GM06990 (cell line): ENCODE measurements at regions not wholly inside any gene's neighbourhood (a gene's known extent, or its start where the extent isn't known, plus 50 kb on each side); places are given as distances from the start of the nearest gene placed in this dataset.

Source experiments
- DNase-seq: peaks from one replicate; pipeline ENCODE4 v3.0.0-alpha.2; 2011; ENCODE audit not compliant: insufficient read length; ENCODE audit errors: extremely low read depth
- H3K27me3 ChIP-seq: replicated peaks from 2 replicates; pipeline ENCODE4 v1.6.0; 2011; ENCODE audit warnings: low read length; ENCODE audit not compliant: control insufficient read depth, insufficient read depth
- H3K36me3 ChIP-seq: 2 replicates; pipeline ENCODE4 v1.5.1; 2011; ENCODE audit warnings: low read length; ENCODE audit not compliant: control insufficient read depth, insufficient read depth
- H3K4me3 ChIP-seq: replicated peaks from 2 replicates; pipeline ENCODE4 v1.5.1; 2011; ENCODE audit warnings: low read depth, mild to moderate bottlenecking, control low read depth, low read length
- CTCF ChIP-seq: IDR thresholded peaks from 2 replicates; pipeline ENCODE4 v1.5.1; 2011; ENCODE audit warnings: low read length, control low read depth, mild to moderate bottlenecking, inconsistent platforms; ENCODE audit not compliant: insufficient read depth, poor library complexity, severe bottlenecking

GRCh38 chr3:87924485-87924884 lies 134.3 kb downstream of the CGGBP1 start:
- DNase-seq = no peak
- TF ChIP-seq CTCF = no peak
- H3K27me3 ChIP-seq = no peaks in the 10 kb centered on the region
- H3K4me3 ChIP-seq = no peak overlapping the region
- H3K36me3 ChIP-seq = no peaks in the 10 kb centered on the region

DNA sequence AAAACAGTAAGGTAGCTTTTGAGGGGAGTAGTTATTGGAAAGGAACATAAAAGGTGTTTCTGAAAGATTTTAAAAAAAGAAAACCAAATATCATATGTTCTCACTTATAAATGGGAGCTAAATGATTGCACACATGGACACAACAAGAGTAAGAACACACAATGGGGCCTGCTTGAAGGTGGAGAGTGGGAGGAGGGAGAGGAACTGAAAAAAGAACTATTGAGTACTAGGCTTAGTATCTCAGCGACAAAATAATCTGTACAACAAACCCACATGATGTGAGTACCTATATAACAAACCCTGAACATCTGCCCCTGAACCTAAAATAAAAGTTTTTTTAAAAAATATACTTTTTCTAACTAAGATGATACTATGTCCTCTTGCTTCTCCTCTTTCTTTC lies 138.3 kb downstream of the CGGBP1 start:
- TF ChIP-seq CTCF = no peak
- H3K36me3 ChIP-seq = no peaks in the 10 kb centered on the region
- H3K27me3 ChIP-seq = no peaks in the 10 kb centered on the region
- H3K4me3 ChIP-seq = no peak overlapping the region
- no peak for DNase-seq

- no peak for TF ChIP-seq CTCF
- no peaks in the 10 kb centered on the region for H3K27me3 ChIP-seq
- no peak for DNase-seq
- H3K4me3 ChIP-seq = no peak overlapping the region
- H3K36me3 ChIP-seq = no peaks in the 10 kb centered on the region
Measured at GRCh38 chr3:87901141-87901540, 157.7 kb downstream of the CGGBP1 start.

DNA sequence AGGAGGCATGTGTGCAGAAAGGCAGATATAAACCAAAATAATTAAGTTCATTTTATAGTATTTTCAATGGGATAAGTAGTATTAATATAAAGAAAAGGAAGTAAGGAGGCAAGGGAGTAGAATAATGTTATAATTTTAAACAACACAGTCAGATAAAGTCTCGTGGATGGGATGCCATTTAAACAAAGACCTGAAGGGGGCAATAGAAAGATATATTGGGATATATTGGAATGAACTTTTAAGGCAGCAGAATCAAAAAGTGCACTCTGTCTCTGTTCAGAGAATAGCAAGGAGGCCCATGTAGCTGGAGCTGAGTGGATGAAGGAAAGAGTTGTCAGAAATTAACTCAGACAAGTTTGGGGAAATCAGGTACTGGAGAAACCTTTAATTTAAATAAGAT lies 158.7 kb downstream of the CGGBP1 start:
- no peak for DNase-seq
- H3K27me3 ChIP-seq = no peaks in the 10 kb centered on the region
- peak; percentile 14 for TF ChIP-seq CTCF

DNA sequence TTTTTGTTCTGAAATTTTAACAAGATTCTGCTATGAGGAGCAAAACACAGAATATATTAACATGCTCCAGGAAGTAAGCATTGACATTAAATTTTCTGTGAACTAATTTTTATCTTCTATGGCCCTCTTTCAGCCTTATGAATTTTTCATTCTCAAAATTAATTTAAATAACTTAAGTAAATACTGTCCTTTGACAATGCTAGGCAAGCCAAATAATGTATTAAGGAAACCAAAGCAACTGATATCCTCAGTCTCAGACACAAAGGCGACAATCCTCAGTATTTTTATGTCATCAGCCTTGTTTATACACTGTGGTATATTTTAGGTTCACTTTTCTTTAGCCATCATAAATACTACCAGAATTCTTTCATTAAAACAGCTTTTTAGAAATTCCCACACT lies 159.8 kb downstream of the CGGBP1 start:
- TF ChIP-seq CTCF = no peak
- no peaks in the 10 kb centered on the region for H3K27me3 ChIP-seq
- no peak overlapping the region for H3K4me3 ChIP-seq
- DNase-seq = no peak
- no peaks in the 10 kb centered on the region for H3K36me3 ChIP-seq

More for the DNA sequence above, 158.7 kb downstream of the CGGBP1 start:
- H3K4me3 ChIP-seq = no peak overlapping the region
- H3K36me3 ChIP-seq = no peaks in the 10 kb centered on the region

DNA sequence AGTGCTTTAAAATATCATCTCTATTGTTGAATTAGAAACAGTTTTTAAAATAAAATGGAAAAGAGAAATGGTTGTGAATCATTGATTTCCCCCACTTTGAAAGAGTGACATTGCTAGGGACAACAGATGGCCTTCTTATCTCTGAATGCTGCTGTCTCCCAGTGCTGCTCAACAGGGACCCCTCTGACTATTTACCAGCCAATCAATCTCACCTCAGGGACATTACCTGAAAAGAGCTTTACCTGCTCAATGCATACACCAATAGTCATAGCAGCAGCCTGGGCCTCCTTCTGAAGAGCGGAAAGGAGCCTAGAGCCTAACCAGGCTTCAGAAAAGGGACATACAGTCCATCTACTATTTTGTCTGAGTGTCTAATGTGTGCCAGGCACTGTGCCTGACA lies 162.8 kb downstream of the CGGBP1 start:
- TF ChIP-seq CTCF = no peak
- no peaks in the 10 kb centered on the region for H3K27me3 ChIP-seq
- no peak for DNase-seq
- H3K4me3 ChIP-seq = no peak overlapping the region
- no peaks in the 10 kb centered on the region for H3K36me3 ChIP-seq
